ENCODE measurements at regions not wholly inside any gene's neighbourhood (a gene's known extent, or its start where the extent isn't known, plus 50 kb on each side); places are given as distances from the start of the nearest gene placed in this dataset.

- H3K36me3 ChIP-seq (ENCODE audit: insufficient read depth) = no peaks in the 10 kb centered on the region
- Mint-ChIP-seq H3K4me3 (no peak overlapping the region), H3K27me3 (ENCODE audit: insufficient read depth, low read depth, poor library complexity) (peaks cover 22% of the 10 kb centered on the region), H3K4me1 (no peaks in the 10 kb centered on the region), H3K36me3 (ENCODE audit: low read depth) (peaks cover 10% of the 10 kb centered on the region; the same call in 2 of the 3 replicates), H3K27ac (no peak overlapping the region), H3K9me3 (peaks cover 42% of the 10 kb centered on the region)
- DNase-seq (ENCODE audit: low spot score) (no peak), ATAC-seq (no peak; the same call in 2 of the 3 replicates)
- no peaks in the 10 kb centered on the region for H3K9me2 ChIP-seq (ENCODE audit: insufficient read depth)
- H3K4me3 ChIP-seq = no peak overlapping the region
- no peaks in the 10 kb centered on the region for H3K27me3 ChIP-seq (ENCODE audit: insufficient read depth)
- no peaks in the 10 kb centered on the region for H3F3A ChIP-seq (replicated peaks; ENCODE audit: low read depth)
- H2AFZ ChIP-seq = no peak overlapping the region
- TF ChIP-seq POLR2AphosphoS5 (IDR thresholded peaks at IDR 0.05; ENCODE audit: low read depth) (no peak), ZNF462 (CRISPR knock-in tag; IDR thresholded peaks at IDR 0.05) (no peak), CTCF (conservative IDR thresholded peaks at IDR 0.05; ENCODE audit: low read depth in 2 of 2) (no peak), NANOG (IDR thresholded peaks at IDR 0.05; ENCODE audit: borderline replicate concordance) (no peak), ZNF331 (CRISPR knock-in tag; IDR thresholded peaks at IDR 0.05; ENCODE audit: low read depth) (no peak), ETS1 (IDR thresholded peaks at IDR 0.05) (no peak), ZNF114 (CRISPR knock-in tag; IDR thresholded peaks at IDR 0.05) (no peak), REST (IDR thresholded peaks at IDR 0.05; ENCODE audit: unreplicated experiment) (no peak), EZH2phosphoT487 (IDR thresholded peaks at IDR 0.05; ENCODE audit: unreplicated experiment) (no peak), EZH2 (IDR thresholded peaks at IDR 0.05; ENCODE audit: low read depth, unreplicated experiment) (no peak), STAT1 (IDR thresholded peaks at IDR 0.05; ENCODE audit: unreplicated experiment) (no peak), CREB1 (CRISPR knock-in tag; IDR thresholded peaks at IDR 0.05; ENCODE audit: low read depth) (no peak), JUNB (IDR thresholded peaks at IDR 0.05; ENCODE audit: unreplicated experiment) (no peak)
- H3K4me1 ChIP-seq (ENCODE audit: insufficient read depth) = no peaks in the 10 kb centered on the region
- H3K4me2 ChIP-seq = no peak overlapping the region
- no peaks in the 10 kb centered on the region for H3K79me2 ChIP-seq (replicated peaks; ENCODE audit: insufficient read depth)
- H3K27ac ChIP-seq (ENCODE audit: low read depth) = no peak overlapping the region
- H4K20me1 ChIP-seq (replicated peaks; ENCODE audit: insufficient read depth) = no peaks in the 10 kb centered on the region
Observed at GRCh38 chr16:88303890-88304819, 78.6 kb upstream of the ZNF469 start.
